Retinal pigment epithelial cell (primary cell): ENCODE measurements at regions not wholly inside any gene's neighbourhood (a gene's known extent, or its start where the extent isn't known, plus 50 kb on each side); places are given as distances from the start of the nearest gene placed in this dataset.

ENCODE experiments used
- DNase-seq: peaks from one replicate; pipeline ENCODE4 v3.0.0-alpha.2; 2010; ENCODE audit warnings: low read depth
- H3K4me3 ChIP-seq: 2 replicates; pipeline ENCODE4 v1.5.1; 2011; ENCODE audit warnings: mild to moderate bottlenecking, low read length, control low read depth, moderate library complexity
- TF ChIP-seq, protein P1 (sequence below): conservative IDR thresholded peaks from 2 replicates; pipeline ENCODE4 v1.5.1; 2011; ENCODE audit warnings: low read depth, low read length, control low read depth, inconsistent platforms

DNA sequence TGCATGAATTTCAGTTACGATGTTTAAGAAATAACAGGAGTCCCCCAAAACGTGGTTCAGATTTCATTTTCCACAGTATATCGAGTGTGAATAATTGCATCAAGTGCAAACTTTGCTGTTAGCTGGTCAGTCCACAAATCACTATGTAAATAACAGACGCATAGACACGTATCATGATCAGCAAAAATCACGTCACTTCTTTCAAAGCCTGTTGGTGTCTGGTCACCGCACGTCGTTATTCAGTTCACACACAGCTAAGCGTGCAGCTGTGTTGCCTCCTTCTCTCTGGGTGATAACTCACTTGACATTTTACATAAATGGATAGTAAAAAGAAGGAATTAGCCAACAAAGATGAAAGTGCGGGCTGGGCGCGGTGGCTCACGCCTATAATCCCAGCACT lies 126.8 kb upstream of the MED13L start:
- no peak for DNase-seq
- TF ChIP-seq, protein P1, sequence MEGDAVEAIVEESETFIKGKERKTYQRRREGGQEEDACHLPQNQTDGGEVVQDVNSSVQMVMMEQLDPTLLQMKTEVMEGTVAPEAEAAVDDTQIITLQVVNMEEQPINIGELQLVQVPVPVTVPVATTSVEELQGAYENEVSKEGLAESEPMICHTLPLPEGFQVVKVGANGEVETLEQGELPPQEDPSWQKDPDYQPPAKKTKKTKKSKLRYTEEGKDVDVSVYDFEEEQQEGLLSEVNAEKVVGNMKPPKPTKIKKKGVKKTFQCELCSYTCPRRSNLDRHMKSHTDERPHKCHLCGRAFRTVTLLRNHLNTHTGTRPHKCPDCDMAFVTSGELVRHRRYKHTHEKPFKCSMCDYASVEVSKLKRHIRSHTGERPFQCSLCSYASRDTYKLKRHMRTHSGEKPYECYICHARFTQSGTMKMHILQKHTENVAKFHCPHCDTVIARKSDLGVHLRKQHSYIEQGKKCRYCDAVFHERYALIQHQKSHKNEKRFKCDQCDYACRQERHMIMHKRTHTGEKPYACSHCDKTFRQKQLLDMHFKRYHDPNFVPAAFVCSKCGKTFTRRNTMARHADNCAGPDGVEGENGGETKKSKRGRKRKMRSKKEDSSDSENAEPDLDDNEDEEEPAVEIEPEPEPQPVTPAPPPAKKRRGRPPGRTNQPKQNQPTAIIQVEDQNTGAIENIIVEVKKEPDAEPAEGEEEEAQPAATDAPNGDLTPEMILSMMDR, result no peak

DNA sequence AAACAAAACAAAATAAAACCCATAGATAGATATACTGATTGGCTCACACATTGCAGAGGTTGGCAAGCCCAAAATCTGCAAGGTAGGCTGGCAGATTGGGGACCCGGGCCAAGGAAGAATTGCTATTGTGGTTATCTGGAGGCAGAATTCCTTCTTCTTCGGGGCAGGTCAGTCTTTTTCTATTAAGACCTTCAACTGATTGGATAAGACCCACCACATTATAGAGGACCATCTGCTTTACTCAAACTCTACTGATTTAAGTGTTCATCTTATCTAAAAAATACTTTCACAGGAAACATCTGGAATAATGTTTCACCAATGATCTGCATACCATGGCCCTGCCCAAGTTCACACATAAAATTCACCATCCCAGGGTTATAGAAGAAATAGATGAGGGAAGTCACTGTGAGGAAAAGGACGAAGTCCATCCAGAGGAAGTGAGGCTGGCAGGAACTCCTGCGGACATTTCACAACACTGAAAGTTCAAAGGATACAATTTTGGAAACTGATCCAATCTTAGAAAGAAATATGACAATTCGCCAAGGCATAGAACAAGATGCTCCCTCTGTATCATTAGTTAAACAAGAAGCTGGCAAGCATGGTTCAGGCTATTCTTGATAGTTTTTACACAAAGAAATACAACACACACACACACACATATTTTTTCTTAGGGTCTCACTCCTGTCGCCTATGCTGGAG lies 127.6 kb upstream of the MED13L start:
- H3K4me3 ChIP-seq, result no peak overlapping the region
- TF ChIP-seq, protein P1, result no peak
- no peak for DNase-seq

More for the DNA sequence above, 126.8 kb upstream of the MED13L start:
- no peak overlapping the region for H3K4me3 ChIP-seq

DNA sequence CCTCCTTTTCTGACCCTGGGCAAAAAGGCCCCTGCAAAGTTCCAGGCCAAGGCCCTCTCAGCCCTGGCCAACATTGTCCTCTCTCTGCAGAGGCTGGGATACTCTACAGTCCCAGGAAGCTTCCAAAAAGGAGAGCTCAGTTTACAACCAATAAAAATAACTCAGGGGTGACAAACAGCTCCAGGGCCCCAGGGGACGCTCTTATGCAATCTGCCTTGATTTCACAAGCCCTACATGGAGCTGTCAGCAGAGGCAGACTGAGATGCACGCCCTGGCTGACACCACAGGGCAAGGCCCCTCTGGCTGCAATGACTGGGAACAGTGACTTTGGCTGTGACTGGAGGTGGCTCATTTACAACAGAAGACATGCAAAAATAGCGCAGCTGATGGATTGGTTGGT lies 129.0 kb upstream of the MED13L start:
- TF ChIP-seq, protein P1, result no peak

DNA sequence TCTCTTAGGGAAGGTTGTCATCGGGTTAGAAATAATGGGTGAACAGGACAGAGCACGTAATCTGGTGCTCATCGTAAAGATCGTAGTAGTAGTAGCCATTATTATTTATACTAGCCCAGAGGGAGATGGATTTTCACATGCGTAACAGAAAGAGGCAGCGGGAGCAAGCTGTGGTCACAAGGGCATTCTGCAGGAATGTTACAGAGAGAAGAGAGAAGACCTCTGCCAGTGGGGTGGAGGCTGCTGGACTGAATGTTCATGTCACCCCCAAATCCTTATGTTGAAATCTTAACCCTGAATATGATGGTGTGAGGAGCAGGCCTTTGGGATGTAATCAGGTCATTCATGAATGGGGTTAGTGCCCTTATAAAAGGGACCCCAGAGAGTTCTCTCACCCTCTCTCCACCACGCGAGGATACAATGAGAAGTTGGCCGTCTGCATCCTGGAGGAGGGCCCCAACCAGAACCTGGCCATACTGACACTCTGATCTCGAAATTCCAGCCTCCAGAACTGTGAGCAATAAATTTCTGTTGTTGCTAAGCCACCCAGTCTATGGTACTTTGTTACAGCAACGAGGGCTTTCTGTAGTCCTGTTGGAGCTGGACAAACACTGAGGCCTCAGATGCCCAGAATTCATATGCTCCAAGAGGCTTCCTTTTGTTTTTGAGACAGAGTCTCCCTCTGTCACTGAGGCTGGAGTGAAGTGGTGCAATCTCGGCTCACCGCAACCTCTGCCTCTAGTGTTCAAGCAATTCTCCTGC lies 131.2 kb upstream of the MED13L start:
- TF ChIP-seq, protein P1, result no peak
- no peak overlapping the region for H3K4me3 ChIP-seq

More for the DNA sequence above, 129.0 kb upstream of the MED13L start:
- H3K4me3 ChIP-seq, result no peak overlapping the region
- no peak for DNase-seq

DNA sequence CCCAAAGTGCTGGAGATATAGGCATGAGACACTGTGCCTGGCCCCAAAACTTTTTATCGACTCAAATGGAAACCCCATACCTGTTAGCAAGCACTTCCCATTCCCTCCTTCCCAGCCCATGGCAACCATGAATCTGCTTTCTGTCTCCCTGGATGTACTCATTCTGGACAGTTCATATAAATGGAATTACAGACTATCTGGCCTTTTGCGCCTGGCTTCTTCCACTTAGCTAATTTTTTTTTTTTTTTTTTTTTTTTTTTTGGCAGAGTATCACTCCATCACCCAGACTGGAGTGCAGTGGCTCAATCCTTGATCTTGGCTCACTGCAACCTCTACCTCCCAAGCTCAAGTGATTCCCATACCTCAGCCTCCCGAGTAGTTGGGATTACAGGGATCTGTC lies 134.5 kb upstream of the MED13L start:
- no peak overlapping the region for H3K4me3 ChIP-seq
- TF ChIP-seq, protein P1, result no peak
- no peak for DNase-seq

More for the DNA sequence above, 131.2 kb upstream of the MED13L start:
- no peak for DNase-seq

DNA sequence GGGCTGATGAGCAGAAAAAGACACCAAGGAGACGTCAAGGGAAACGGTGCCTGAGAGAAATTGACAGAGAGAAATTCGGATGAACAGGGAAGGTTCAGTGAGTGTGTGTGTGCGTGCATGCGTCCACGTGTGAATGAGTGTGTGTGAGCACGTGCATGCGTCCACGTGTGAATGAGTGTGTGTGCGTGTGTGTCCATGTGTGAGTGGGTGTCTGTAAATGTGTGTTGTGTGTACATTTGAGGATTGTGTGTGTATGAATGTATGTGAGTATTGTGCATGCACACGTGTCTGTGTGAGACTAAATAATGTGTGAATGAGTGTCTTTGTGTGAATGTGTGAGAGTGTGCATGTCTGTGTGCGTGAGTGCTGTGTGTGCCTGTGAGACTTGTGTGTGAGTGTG lies 137.4 kb upstream of the MED13L start:
- DNase-seq, result no peak
- TF ChIP-seq, protein P1, result no peak

More for the DNA sequence above, 137.4 kb upstream of the MED13L start:
- H3K4me3 ChIP-seq, result no peak overlapping the region
